DOHH2 (cell line): ENCODE measurements at regions not wholly inside any gene's neighbourhood (a gene's known extent, or its start where the extent isn't known, plus 50 kb on each side); places are given as distances from the start of the nearest gene placed in this dataset.

ENCODE experiments used
- EZH2phosphoT487 ChIP-seq: fragments of 200-600 bp; sonication (generic); IDR thresholded peaks from 2 replicates; pipeline ENCODE4 v1.6.1; 2017; ENCODE audit warnings: borderline replicate concordance, mild to moderate bottlenecking, antibody characterized with exemption, low read length, moderate library complexity, mixed read lengths
- TF ChIP-seq, protein P1 (sequence below): fragments of 200-600 bp; sonication (generic); IDR thresholded peaks from one replicate; pipeline ENCODE4 v1.5.1; 2014; ENCODE audit warnings: antibody characterized with exemption, mild to moderate bottlenecking, low read depth, low read length; ENCODE audit not compliant: poor library complexity, severe bottlenecking

DNA sequence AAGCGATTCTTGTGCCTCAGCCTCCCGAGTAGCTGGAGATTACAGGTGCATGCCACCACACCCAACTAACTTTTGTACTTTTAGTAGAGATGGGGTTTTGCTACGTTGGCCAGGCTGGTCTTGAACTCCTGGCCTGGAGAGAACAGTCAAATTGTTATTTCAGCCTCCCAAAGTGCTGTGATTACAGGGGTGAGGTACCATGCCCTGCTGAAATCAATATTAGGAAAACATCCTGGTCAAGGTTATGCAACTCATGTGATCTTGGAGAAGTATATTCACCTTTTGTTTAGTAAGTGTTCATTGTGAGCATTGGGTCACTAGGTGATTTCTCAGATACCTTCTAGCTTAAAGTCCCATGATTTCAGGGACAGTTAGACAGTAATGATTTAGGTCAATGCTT, 167.8 kb downstream of the AASDH start:
- TF ChIP-seq EZH2phosphoT487 = no peak
- TF ChIP-seq, protein P1, sequence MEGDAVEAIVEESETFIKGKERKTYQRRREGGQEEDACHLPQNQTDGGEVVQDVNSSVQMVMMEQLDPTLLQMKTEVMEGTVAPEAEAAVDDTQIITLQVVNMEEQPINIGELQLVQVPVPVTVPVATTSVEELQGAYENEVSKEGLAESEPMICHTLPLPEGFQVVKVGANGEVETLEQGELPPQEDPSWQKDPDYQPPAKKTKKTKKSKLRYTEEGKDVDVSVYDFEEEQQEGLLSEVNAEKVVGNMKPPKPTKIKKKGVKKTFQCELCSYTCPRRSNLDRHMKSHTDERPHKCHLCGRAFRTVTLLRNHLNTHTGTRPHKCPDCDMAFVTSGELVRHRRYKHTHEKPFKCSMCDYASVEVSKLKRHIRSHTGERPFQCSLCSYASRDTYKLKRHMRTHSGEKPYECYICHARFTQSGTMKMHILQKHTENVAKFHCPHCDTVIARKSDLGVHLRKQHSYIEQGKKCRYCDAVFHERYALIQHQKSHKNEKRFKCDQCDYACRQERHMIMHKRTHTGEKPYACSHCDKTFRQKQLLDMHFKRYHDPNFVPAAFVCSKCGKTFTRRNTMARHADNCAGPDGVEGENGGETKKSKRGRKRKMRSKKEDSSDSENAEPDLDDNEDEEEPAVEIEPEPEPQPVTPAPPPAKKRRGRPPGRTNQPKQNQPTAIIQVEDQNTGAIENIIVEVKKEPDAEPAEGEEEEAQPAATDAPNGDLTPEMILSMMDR = no peak
